ENCODE measurements at regions not wholly inside any gene's neighbourhood (a gene's known extent, or its start where the extent isn't known, plus 50 kb on each side); places are given as distances from the start of the nearest gene placed in this dataset.

- TF ChIP-seq CTCF (conservative IDR thresholded peaks at IDR 0.05) (no peak), EZH2 (IDR thresholded peaks at IDR 0.05; ENCODE audit: low read depth) (no peak)
These were observed 448.0 kb upstream of the ZEB2 start for GRCh38 chr2:144967961-144968360.
